ENCODE measurements at regions not wholly inside any gene's neighbourhood (a gene's known extent, or its start where the extent isn't known, plus 50 kb on each side); places are given as distances from the start of the nearest gene placed in this dataset.
"Not testable (repeated sequence)": the region's sequence is repeated elsewhere in the genome, so short reads cannot be mapped to it uniquely, and the experiment has no call there.

DNA sequence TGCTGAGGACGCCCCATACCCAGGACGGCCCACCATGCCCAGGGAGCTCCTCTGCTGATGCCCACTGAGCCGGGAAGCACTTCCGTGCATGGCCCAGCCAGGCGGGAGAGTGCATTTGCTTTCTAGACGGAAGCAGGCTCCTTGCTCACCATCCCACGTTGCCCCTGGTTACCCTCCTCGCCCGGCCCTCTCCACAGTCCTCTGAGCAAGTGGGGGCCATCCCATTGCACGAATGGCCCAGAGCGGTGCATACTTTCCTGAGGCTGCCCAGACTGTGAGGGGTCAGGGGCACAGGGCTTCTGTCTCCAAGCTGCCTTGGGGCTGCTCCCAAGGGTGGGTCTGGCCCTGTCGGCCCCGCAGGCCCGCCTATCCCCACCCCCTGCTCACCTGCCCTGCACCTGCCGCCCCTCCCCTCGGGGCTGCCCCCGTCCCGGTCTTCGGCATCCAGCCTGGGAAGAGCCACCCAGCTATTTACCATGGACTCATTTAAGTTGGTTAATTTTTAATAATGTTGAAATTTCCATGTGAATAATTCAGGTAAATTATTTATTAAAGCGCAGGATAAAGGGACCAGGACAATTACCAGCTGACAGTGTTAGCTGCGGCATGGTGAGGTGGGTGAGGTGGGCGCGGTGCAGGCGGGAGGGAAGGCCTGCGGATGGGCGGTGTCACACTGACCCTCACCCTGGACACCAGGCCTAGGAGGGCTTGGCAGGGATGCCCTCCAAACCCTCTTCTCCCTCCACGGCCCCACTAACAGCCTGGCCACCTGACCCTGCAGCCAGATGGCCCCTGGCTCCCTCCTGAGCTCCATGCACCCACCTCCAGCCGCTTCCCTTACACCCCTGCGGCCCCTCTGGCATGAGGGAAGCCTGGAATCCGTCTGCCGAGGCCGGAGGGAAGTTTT lies 104.4 kb downstream of the MICALL2 start:
- no peak overlapping the region for H3K4me3 ChIP-seq (ENCODE audit: low read depth, low read length, poor library complexity, severe bottlenecking)
- intact Hi-C loops (cut with micrococcal nuclease; ENCODE audit: unreplicated experiment) = no loop called here
- no peaks in the 10 kb centered on the region for H3K9me2 ChIP-seq (ENCODE audit: insufficient read depth, low read length)
- H3K27ac ChIP-seq (ENCODE audit: low read depth, low read length, poor library complexity, severe bottlenecking) = no peak overlapping the region
- POLR2A ChIA-PET = no interaction called here
- no TSS peak for BruUV-seq (replicated peaks)
- CTCF ChIA-PET (ENCODE audit: unreplicated experiment) = interaction anchor here (0.6 kb wide), 1 partner anchor 600 kb away, joined by 3 read pairs; no protein-coding TSS in a partner anchor
- no peak overlapping the region for H2AFZ ChIP-seq (ENCODE audit: low read length)
- H3K79me2 ChIP-seq (ENCODE audit: insufficient read depth, low read depth, low read length) = no peaks in the 10 kb centered on the region
- no peaks in the 10 kb centered on the region for H3K36me3 ChIP-seq (ENCODE audit: insufficient read depth, low read length)
- H3K4me2 ChIP-seq (ENCODE audit: low read length) = no peak overlapping the region
- no peaks in the 10 kb centered on the region for H4K20me1 ChIP-seq (ENCODE audit: insufficient read depth, low read length)
- TF ChIP-seq CTCF (conservative IDR thresholded peaks at IDR 0.05; ENCODE audit: low read length) = no peak
- no peak for TF ChIP-seq EZH2phosphoT487 (IDR thresholded peaks at IDR 0.05; ENCODE audit: borderline replicate concordance, low read depth, low read length)
- no peaks in the 10 kb centered on the region for H3K4me1 ChIP-seq (ENCODE audit: insufficient read depth, low read length, poor library complexity, severe bottlenecking)
- H3K9me3 ChIP-seq (ENCODE audit: low read length) = no peaks in the 10 kb centered on the region
- DNase-seq (ENCODE audit: low spot score) = no peak

GRCh38 chr7:1355568-1356340 lies 103.5 kb downstream of the MICALL2 start:
- no peak overlapping the region for H3K4me2 ChIP-seq (ENCODE audit: low read length)
- H3K9me2 ChIP-seq (ENCODE audit: insufficient read depth, low read length) = no peaks in the 10 kb centered on the region
- no peaks in the 10 kb centered on the region for H3K79me2 ChIP-seq (ENCODE audit: insufficient read depth, low read depth, low read length)
- no peak for DNase-seq (ENCODE audit: low spot score)
- H2AFZ ChIP-seq (ENCODE audit: low read length) = no peak overlapping the region
- intact Hi-C loops (cut with micrococcal nuclease; ENCODE audit: unreplicated experiment) = no loop called here
- no peaks in the 10 kb centered on the region for H3K9me3 ChIP-seq (ENCODE audit: low read length)
- no TSS peak for BruUV-seq (replicated peaks)
- CTCF ChIA-PET (ENCODE audit: unreplicated experiment) = no interaction called here
- H3K27ac ChIP-seq (ENCODE audit: low read depth, low read length, poor library complexity, severe bottlenecking) = no peak overlapping the region
- no peaks in the 10 kb centered on the region for H3K4me1 ChIP-seq (ENCODE audit: insufficient read depth, low read length, poor library complexity, severe bottlenecking)
- TF ChIP-seq CTCF (conservative IDR thresholded peaks at IDR 0.05; ENCODE audit: low read length) (no peak), EZH2phosphoT487 (IDR thresholded peaks at IDR 0.05; ENCODE audit: borderline replicate concordance, low read depth, low read length) (no peak)
- H4K20me1 ChIP-seq (ENCODE audit: insufficient read depth, low read length) = no peaks in the 10 kb centered on the region
- no peaks in the 10 kb centered on the region for H3K36me3 ChIP-seq (ENCODE audit: insufficient read depth, low read length)
- POLR2A ChIA-PET = no interaction called here
- H3K4me3 ChIP-seq (ENCODE audit: low read depth, low read length, poor library complexity, severe bottlenecking) = no peak overlapping the region

GRCh38 chr7:1356853-1357252 lies 102.4 kb downstream of the MICALL2 start:
- intact Hi-C loops (cut with micrococcal nuclease; ENCODE audit: unreplicated experiment); H3K4me3 ChIP-seq (ENCODE audit: low read depth, low read length, poor library complexity, severe bottlenecking); H4K20me1 ChIP-seq (ENCODE audit: insufficient read depth, low read length); DNase-seq (ENCODE audit: low spot score); H3K9me3 ChIP-seq (ENCODE audit: low read length); H3K9me2 ChIP-seq (ENCODE audit: insufficient read depth, low read length); H3K4me2 ChIP-seq (ENCODE audit: low read length); CTCF ChIA-PET (ENCODE audit: unreplicated experiment); H3K4me1 ChIP-seq (ENCODE audit: insufficient read depth, low read length, poor library complexity, severe bottlenecking); H2AFZ ChIP-seq (ENCODE audit: low read length); H3K79me2 ChIP-seq (ENCODE audit: insufficient read depth, low read depth, low read length); BruUV-seq (replicated peaks); H3K27ac ChIP-seq (ENCODE audit: low read depth, low read length, poor library complexity, severe bottlenecking); POLR2A ChIA-PET; H3K36me3 ChIP-seq (ENCODE audit: insufficient read depth, low read length): not testable (repeated sequence)

DNA sequence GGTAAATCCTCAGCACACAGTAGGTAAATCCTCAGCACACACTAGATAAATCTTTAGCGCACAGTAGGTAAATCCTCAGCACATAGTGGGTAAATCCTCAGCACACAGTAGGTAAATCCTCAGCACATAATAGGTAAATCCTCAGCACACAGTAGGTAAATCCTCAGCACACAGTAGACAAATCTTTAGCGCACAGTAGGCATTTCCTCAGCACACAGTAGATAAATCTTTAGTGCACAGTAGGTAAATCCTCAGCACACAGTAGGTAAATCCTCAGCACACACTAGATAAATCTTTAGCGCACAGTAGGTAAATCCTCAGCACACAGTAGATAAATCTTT lies 102.0 kb downstream of the MICALL2 start:
- POLR2A ChIA-PET; H4K20me1 ChIP-seq (ENCODE audit: insufficient read depth, low read length); H3K4me3 ChIP-seq (ENCODE audit: low read depth, low read length, poor library complexity, severe bottlenecking); H3K79me2 ChIP-seq (ENCODE audit: insufficient read depth, low read depth, low read length); H3K4me2 ChIP-seq (ENCODE audit: low read length); CTCF ChIA-PET (ENCODE audit: unreplicated experiment); H3K27ac ChIP-seq (ENCODE audit: low read depth, low read length, poor library complexity, severe bottlenecking); BruUV-seq (replicated peaks); H2AFZ ChIP-seq (ENCODE audit: low read length); H3K9me3 ChIP-seq (ENCODE audit: low read length); H3K36me3 ChIP-seq (ENCODE audit: insufficient read depth, low read length); H3K9me2 ChIP-seq (ENCODE audit: insufficient read depth, low read length); DNase-seq (ENCODE audit: low spot score); intact Hi-C loops (cut with micrococcal nuclease; ENCODE audit: unreplicated experiment); H3K4me1 ChIP-seq (ENCODE audit: insufficient read depth, low read length, poor library complexity, severe bottlenecking): not testable (repeated sequence)
